HG03460 (cell line): ENCODE measurements at regions not wholly inside any gene's neighbourhood (a gene's known extent, or its start where the extent isn't known, plus 50 kb on each side); places are given as distances from the start of the nearest gene placed in this dataset.
A peak's percentile ranks its signal among the peaks of the same experiment; 100 is the strongest.
"Not testable (repeated sequence)": the region's sequence is repeated elsewhere in the genome, so short reads cannot be mapped to it uniquely, and the experiment has no call there.

Source experiments
- ATAC-seq: cut with Tn5 transposase; IDR thresholded peaks from one replicate; pipeline ENCODE4 v1.9.1; 2021; ENCODE audit not compliant: unreplicated experiment

DNA sequence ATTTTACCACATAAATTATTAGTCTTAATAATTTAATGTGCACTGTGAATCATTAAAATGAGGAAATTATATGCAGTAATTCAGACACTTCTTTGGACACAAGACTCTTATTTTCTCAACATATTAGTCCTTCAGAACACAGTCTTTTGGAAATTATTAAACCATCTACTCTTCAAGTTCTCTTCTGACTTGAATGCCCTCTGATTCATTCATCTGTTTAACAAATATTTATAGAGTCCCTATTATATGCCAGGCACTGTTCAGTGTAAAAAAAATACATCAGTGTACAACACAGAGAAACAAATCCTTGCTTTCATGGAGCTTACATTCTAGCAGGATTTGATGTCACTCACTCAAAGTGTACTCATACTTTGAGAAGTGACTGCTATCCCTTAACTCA, 163.4 kb upstream of the IL12B start:
- ATAC-seq, result no peak

DNA sequence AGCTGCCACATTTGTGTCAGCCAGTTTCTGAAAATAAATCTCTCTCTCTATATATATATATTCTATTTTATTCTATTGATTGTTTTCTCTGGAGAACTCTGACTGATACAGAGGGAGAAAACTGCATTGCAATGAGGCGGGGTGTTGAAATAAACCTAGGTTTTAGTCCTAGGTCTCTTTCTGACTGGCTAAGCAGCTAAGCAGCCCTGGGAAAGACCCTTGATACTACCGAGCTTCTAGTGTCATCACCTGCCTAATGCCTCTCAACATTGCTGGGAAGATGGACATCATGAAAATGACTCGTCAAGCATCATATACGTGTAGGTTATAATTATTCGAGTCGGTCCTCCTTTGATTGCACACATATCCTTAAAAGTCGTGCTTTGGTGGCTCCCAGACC, 166.5 kb upstream of the IL12B start:
- ATAC-seq, result no peak

DNA sequence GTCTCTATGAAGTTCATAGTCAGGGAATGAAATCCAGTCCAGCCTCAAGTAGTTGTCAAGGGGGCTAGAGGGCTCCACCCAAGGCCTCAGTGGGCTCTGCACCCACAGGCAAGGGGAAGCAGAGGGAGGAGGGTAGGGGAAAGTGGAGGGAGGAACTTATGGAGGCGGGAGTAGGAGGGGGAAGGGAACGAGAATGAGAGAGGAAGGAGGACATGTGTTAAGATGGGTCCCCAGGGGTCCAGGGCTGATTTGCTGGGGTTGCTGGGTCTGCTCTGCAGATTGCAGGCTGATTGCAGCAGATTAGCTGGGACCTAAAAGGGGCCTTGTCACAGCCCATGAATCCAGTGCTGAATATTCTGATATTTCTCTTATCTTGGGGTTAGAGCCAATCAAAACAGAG, 166.9 kb upstream of the IL12B start:
- ATAC-seq, result no peak

DNA sequence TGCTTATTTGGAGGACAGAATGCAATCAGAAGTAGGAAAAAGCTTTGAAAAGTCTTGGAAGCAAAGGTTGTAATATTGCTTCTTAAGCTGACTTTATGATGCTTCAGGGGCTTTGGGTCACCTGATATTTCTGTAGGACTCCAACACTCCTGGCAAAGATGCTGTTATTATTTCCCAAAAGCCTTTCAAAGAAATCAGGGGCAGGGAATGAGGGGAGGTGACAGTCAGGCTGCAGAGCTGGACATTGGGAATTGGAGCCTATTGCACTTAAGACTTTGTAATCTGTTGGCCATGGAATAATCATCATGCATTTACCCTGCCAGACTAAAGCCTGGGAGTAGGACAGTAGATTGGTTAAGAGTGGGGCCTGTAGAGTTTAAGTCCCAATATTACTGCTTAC, 168.3 kb upstream of the IL12B start:
- ATAC-seq, result no peak

DNA sequence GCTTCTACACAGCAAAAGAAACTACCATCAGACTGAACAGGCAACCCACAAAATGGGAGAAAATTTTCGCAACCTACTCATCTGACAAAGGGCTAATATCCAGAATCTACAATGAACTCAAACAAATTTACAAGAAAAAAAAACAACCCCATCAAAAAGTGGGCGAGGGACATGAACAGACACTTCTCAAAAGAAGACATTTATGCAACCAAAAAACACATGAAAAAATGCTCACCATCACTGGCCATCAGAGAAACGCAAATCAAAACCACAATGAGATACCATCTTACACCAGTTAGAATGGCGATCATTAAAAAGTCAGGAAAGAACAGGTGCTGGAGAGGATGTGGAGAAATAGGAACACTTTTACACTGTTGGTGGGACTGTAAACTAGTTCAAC, 171.8 kb upstream of the IL12B start:
- not testable (repeated sequence) for ATAC-seq

DNA sequence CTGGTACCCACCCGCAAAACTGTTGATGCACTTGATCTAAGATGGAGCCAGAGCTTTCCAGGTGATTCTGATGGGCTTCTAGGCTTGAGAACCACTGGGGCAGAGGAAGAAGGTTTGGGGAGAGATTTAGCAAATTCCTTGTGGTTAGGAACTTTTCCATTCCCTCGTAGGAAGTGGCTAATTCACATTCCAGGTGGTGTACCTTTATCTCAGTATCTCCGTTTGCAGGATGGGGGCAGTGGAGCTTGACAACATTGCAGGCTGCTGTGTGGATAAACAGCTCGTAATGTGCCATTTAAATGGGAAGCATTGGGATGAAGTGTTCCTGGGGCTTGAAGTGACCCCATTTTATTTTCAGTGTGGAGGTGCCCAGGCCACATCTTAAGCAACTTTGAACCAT, 172.9 kb upstream of the IL12B start:
- no peak for ATAC-seq

DNA sequence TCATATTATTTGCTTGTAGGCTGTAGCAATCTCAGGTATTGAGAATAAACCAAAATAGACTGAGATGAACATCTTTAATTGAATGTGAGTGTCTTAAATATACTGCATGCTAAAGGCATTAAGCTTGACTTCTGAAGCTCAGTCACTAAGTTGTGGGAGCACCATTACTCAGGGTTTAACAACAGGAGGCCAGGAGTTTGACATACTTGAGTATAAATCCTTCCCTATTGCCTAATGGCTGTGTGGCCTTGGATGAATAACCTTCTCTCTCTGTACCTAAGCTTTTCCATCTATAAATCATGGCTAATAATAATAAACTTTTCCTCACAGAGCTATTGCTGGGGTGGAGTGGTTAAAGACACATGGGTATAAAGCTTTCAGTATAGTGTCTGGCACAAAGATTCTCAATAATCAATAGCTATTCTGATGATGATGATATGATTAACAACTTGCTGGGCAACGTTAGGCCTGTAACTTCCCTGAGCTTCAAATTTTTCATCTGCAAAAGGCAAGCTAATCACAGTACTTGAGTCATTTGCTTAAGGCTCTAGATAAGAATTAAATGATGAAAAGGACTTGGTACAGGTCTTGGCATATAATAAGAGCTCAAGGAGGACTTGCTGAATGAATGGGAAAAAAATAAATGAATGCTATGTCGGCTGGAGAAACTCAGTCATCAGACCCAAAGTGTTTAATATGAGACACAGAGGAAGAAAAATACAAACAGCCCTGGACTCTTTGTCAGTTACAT, 174.0 kb upstream of the IL12B start:
- ATAC-seq, result no peak

DNA sequence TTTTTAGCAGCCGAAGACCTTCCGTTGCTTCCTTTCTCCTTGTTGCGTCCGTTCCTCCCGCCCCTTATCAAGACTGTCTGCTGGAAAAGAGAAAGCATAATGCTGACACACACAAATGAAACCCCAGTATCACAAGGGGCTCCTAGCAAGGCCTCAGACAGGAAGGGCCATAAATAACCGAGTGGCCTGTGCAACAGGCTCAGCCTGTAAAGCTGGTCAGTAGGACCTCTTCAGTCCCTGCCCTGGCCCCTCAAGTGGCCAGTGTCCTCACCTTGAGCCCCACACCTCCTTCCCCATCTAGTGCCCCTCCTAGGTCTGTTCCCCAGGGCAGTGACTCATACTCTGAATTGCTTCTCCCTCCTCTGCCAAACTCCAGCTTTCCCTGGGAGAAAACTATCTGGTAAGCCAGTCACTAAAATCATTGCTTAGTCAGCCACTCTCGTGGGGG, 174.6 kb upstream of the IL12B start:
- ATAC-seq, result no peak

DNA sequence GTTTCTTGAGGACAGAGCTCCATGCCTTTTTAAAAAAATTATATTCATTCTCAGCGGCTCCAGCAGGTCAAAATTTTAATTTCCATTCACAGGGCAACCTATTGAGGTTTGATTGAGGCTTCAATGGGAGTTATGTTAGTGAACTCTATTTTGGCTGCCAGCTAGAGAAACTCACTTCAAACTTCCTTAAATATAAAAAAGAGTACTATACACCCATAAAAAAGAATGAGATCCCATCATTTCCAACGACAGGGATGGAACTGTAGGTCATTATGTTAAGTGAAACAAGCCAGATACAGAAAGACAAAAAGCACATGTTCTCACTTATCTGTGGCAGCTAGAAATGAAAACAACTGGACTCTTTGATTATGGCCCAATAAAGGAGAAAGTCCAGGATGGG, 176.8 kb upstream of the IL12B start:
- no peak for ATAC-seq

DNA sequence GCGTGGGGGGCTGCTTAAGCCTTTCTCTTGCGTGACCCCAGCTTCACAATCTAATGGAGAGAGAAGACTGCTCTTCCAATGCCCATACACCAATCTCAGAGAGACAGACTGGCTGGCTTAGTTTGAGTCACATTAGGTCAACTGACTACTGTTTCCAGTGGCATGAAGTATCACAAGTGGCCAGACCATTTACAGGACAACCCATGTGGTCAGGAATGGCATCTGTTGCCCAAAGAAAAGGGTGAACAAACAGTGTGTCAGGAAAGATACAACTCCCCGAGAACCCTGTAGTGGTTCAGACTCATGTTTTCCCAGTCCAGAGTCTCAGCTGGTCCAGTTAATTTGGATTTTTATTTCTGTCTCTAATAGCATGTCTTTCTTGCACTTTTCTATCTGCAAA, 177.4 kb upstream of the IL12B start:
- ATAC-seq, result no peak

DNA sequence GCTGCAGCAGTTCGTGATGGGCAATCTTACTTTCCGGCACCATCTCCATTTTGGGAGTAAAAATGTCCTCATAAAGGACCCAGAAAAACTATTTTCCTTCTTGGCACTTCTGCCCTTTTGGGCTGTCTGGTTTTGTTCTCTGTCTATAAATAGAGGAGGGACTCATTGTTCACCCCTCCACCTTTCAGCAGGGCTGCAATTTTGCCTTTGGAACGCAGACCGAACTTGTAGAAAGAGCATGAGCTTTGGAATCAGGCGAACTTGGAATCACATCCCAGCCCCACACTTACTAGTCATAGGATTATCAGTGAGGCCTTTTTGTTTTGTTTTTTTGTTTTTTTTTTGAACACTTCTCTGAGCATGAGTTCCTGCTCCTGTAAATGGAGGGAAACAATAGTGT, 178.1 kb upstream of the IL12B start:
- ATAC-seq, result no peak

DNA sequence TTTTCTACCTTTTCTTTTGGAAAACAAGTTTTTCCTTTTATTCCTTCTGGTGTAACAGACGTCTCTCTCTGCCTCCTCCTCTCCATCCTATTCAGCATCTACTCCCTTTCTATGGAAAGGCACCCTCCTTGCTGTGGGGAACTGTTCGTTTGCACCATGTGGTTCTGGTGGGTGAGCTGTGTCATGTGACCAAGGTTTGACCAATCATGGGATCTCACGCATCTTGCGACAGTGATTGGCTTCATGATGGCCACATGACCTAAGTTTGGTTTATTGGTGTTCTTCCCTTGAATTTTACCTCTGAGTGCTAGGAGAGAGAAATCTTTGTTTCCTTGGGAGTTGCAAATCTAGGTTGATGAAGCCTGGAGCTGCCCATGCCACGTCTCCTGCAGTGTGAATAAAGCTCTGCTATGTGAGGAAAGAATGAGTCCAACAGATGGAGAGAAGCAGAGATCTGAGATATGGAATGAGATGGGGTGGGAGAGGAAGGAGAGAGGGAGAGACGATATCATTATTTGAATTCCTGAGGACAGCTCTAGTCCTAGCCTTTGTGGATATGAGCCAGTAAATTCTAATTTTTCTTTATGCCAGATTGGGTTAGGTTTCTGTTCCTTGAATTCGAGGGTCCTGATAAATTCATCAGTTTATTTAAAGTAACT, 178.8 kb upstream of the IL12B start:
- no peak for ATAC-seq

DNA sequence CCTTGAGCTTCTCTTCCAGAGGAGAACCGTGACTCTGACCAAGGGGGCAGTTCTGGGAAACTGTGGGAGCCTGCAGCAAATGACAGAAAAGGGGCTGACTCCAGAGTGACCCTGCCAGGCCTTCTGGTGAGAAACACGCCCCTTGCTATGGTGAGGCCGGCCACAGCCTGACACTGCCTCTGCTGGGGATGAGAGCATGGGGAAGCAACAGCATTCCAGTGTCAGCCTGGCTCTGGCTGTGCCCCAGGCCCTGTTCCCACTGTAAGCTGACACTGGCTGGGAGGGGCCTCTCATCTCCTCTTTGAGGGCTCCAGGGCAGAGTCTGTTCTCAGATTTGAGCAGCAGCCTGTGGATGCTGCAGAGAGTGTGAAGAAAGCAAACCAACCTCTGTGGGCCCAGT, 180.0 kb upstream of the IL12B start:
- no peak for ATAC-seq

DNA sequence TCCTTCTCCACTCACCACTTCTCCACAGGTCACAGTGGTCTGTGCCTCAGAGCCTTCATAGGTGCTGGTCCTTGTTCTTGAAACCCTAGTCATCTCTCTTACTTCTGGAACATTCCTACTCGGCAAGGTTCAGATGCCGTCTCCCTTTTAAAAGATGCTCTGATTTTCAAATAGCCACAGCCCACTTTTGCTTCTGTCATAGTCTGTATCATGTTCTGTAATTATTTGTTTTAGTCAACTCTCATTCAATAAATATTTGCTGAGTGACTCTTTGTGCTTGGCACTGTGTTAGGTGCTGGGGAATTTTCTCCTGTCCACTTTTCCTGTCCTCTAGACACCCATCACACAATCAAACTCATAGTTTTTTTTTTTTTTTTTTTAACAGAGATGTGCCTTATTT, 181.3 kb upstream of the IL12B start:
- ATAC-seq, result no peak

DNA sequence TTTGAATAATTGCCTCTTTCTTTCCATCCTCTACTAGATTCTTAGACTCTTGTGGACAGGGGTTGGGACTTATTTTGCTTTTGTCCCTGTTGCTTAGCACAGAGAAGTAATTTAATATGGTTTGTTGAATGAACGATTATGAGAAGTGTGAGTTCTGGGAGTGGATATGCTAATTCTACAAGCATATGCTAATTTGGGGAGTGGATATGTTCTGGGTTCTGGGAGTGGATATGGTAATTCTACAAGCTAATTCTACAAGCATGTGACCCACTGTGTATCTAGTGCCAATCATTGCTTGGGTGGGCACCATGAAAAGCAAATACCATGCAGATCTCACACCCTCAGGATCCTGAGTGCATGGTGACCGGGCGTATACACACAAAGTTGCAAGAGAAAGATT, 181.8 kb upstream of the IL12B start:
- ATAC-seq, result no peak

DNA sequence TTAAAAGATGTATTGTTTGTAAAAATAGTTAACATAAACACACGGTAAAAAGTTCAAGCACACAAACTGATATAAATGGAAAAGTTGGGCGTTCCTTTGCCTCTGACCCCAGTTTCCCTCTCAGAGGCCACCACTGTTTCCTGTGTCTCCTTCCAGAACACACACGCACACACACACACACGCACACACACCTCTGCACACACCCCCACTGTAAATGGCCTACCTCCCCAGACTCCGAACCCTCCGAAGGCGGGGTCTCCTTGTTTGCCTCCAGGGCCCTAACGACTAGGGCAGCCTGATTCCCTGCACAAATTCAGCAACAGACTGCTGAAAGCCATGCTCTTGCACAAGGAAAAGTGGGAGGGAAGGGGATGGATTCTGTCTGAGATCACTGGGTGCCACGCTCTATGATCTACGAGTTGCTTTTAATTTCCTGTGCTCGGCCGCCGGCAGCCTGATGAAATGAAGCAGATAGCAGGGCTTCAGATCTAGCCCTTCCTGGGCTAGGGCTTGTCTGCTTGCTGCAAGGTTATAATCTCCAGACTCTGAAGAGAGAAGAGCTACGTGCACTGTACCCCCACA, 184.0 kb upstream of the IL12B start:
- ATAC-seq, result no peak

DNA sequence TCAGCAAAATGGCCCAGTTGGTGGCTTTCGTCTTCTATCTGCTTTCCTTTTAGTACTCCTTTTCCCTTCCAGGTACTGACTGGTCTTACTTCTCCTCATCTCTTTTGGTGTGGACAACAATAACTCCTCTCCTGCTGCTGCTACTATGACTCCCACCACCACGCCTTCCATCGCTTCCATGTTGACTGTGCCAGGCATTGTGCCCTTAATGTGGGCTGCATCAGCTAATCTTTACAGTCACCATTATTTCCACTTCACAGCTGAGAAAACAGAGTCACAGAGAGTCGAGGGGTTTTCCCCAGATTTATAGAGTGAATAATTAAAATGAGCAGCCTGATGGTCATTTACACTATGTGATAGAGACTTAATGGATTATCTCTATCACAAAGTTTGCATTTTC, 184.9 kb upstream of the IL12B start:
- ATAC-seq, result no peak

DNA sequence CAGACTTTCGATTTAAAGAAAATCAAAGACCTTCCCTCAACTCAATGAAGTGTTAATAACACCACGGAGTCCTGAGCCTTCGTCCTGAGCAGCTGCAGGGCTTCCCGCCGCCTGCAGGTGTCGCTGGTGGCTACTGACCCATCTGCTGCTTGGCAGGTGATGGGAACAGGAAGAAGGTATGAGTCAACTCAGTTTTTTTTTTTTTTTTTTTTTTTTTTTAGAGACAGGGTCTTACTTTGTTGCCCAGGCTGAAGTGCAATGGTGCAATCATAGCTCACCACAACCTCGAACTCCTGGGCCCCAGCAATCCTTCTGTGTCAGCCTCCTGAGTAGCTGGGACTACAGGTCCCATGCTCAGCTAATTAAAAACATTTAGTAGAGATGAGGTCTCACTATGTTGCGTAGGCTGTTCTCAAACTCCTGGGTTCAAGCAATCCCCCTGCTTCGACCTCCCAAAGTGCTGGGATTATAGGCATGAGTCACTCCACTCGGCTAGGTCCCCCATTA, 185.7 kb upstream of the IL12B start:
- ATAC-seq, result peak; percentile 97

DNA sequence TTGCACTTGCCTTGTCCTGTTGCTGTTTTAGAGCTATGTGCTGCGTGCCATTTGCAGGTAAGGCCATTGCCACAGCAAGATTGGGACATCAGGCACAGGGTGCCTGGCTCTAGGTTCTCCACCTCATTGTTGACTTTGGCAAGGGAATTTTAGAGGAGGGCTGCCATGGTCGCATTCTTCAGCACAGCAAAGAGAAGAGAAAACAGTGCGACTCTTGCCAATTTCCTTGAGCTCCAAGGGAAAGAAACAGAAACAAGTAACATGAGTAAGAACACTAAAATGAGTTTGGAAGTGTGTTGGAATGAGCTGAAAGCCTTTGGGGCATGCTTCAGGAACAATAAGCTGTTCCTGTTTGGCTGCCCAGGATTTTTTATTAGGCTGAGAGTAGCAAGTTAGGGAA, 188.1 kb upstream of the IL12B start:
- no peak for ATAC-seq

DNA sequence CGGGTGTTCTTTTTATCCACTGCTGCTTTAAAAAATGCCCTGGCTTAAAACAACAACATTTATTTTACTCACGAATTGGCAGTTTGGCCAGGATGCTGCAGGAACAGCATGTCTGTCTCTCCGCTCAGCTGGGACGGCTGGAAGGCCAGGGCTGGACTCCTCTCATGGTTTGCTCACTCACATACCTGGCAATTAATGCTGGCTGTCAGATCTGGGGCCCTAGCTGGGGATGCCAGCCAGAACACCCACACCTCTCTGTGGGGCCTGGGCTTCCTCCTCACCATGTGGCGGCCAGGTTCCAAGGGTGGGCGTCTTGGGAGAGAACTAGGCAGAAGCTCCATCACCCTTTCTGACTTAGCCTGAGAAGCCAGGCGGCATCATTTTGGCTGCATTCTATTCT, 189.1 kb upstream of the IL12B start:
- ATAC-seq, result no peak

DNA sequence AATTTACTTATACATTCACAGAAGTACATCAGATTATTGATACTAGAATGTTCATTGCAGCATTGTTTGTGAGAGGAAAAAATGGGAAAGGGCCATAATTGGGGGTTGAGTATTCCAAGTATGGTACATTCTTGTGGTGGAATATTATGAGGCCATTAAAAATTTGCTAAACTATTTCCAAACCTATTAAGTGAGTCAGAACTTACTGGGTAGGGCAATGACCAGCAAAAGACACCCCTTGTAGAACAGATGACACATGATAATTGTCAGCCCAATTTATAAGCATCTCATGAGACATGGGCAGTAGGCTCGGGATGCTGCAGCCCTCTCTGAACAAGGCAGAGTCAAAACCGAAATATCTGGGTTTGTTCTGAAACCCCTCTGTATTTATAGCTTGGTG, 192.6 kb upstream of the IL12B start:
- ATAC-seq, result no peak

DNA sequence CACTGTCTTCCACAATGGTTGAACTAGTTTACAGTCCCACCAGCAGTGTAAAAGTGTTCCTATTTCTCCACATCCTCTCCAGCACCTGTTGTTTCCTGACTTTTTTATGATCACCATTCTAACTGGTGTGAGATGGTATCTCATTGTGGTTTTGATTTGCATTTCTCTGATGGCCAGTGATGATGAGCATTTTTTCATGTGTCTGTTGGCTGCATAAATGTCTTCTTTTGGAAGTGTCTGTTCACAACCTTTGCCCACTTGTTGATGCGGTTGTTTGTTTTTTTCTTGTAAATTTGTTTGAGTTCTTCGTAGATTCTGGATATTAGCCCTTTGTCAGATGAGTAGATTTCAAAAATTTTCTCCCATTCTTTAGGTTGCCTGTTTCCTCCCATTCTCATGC, 194.0 kb upstream of the IL12B start:
- ATAC-seq, result not testable (repeated sequence)
